Activated CD8-positive, alpha-beta T cell treated with anti-CD3 and anti-CD28 coated beads for 36 hours (primary cell): ENCODE measurements at regions not wholly inside any gene's neighbourhood (a gene's known extent, or its start where the extent isn't known, plus 50 kb on each side); places are given as distances from the start of the nearest gene placed in this dataset.

Experiments used
- ATAC-seq: fragments of 200-7000 bp; cut with Tn5 transposase; one replicate; pipeline ENCODE4 v1.10.0; 2021; ENCODE audit warnings: mild to moderate bottlenecking, moderate library complexity
- CTCF ChIA-PET: fragments of 350-600 bp; sonication (Branson Sonifier 250); formaldehyde crosslinking; loops from one replicate; lab custom pipeline; 2021; ENCODE audit warnings: antibody characterized with exemption; lab: Charles Lee
- POLR2A ChIA-PET: fragments of 350-600 bp; sonication (Branson Sonifier 250); formaldehyde crosslinking; loops from one replicate; lab custom pipeline; 2021; ENCODE audit warnings: antibody characterized with exemption; lab: Charles Lee
- DNase-seq: peaks from one replicate; pipeline ENCODE4 v3.0.0-alpha.2; 2020
- H3K27ac Mint-ChIP-seq: one replicate; pipeline ENCODE4 v1.8.0; 2021; ENCODE audit warnings: mild to moderate bottlenecking, mixed read lengths
- H3K27me3 Mint-ChIP-seq: one replicate; pipeline ENCODE4 v1.8.0; 2021; ENCODE audit warnings: mixed read lengths
- H3K36me3 Mint-ChIP-seq: one replicate; pipeline ENCODE4 v1.8.0; 2021; ENCODE audit warnings: low read depth, mixed read lengths
- H3K4me1 Mint-ChIP-seq: one replicate; pipeline ENCODE4 v1.8.0; 2021; ENCODE audit warnings: low read depth, mixed read lengths
- H3K4me3 Mint-ChIP-seq: one replicate; pipeline ENCODE4 v1.8.0; 2021; ENCODE audit warnings: mild to moderate bottlenecking, moderate library complexity, mixed read lengths
- H3K9me3 Mint-ChIP-seq: one replicate; pipeline ENCODE4 v1.8.0; 2021; ENCODE audit warnings: mixed read lengths
- CTCF ChIP-seq: fragments of 200-600 bp; IDR thresholded peaks from one replicate; pipeline ENCODE4 v1.8.0; 2022; ENCODE audit warnings: antibody characterized with exemption, mild to moderate bottlenecking
- intact Hi-C: fragments of 100-400 bp; cut with micrococcal nuclease; formaldehyde crosslinking; loops from one replicate; pipeline ENCODE4 v1.10.0; 2022

GRCh38 chr1:116841569-116842344 lies 68.0 kb upstream of the PTGFRN start:
- DNase-seq, result no peak
- H3K4me1 Mint-ChIP-seq, result peaks cover 3% of the 10 kb centered on the region
- CTCF ChIA-PET, result interaction anchor here (0.7 to 1.9 kb wide), 4 partner anchors 12 to 358 kb away, joined by 3 to 6 read pairs (median 3); no protein-coding TSS in a partner anchor
- no peak overlapping the region for H3K4me3 Mint-ChIP-seq
- POLR2A ChIA-PET, result interaction anchor here (0.5 to 1.0 kb wide), 3 partner anchors 72 to 104 kb away, joined by 3 read pairs; no protein-coding TSS in a partner anchor
- ATAC-seq, result no peak
- no peaks in the 10 kb centered on the region for H3K27me3 Mint-ChIP-seq
- no peak for TF ChIP-seq CTCF
- intact Hi-C loops, result no loop called here
- H3K27ac Mint-ChIP-seq, result no peak overlapping the region
- peaks cover 14% of the 10 kb centered on the region for H3K9me3 Mint-ChIP-seq
- no peaks in the 10 kb centered on the region for H3K36me3 Mint-ChIP-seq

- peaks cover 5% of the 10 kb centered on the region for H3K4me1 Mint-ChIP-seq
- intact Hi-C loops, result no loop called here
These were observed 67.1 kb upstream of the PTGFRN start for GRCh38 chr1:116842654-116843053.

GRCh38 chr1:116844775-116845174 lies 64.9 kb upstream of the PTGFRN start:
- Mint-ChIP-seq H3K4me3 (no peak overlapping the region), H3K27me3 (no peaks in the 10 kb centered on the region), H3K36me3 (no peaks in the 10 kb centered on the region), H3K27ac (no peak overlapping the region), H3K4me1 (peaks cover 16% of the 10 kb centered on the region), H3K9me3 (peaks cover 6% of the 10 kb centered on the region)
- no peak for TF ChIP-seq CTCF
- ATAC-seq (no peak), DNase-seq (no peak)
- intact Hi-C loops, result no loop called here
- ChIA-PET CTCF (no interaction called here), POLR2A (no interaction called here)

More at GRCh38 chr1:116842654-116843053, 67.1 kb upstream of the PTGFRN start:
- Mint-ChIP-seq H3K36me3 (no peaks in the 10 kb centered on the region), H3K27me3 (no peaks in the 10 kb centered on the region), H3K4me3 (no peak overlapping the region), H3K9me3 (peaks cover 8% of the 10 kb centered on the region), H3K27ac (no peak overlapping the region)
- ChIA-PET POLR2A (interaction anchor here (0.7 to 1.0 kb wide), 3 partner anchors 105 to 314 kb away, joined by 3 to 4 read pairs (median 3); partner anchors contain the start of gene TTF2), CTCF (interaction anchor here (1.3 to 1.9 kb wide), 3 partner anchors 11 to 118 kb away, joined by 3 to 6 read pairs (median 3); no protein-coding TSS in a partner anchor)
- DNase-seq (no peak), ATAC-seq (no peak)
- no peak for TF ChIP-seq CTCF

- CTCF ChIA-PET, result interaction anchor here (0.6 to 2.0 kb wide), 4 partner anchors 32 to 137 kb away, joined by 3 to 6 read pairs (median 4); no protein-coding TSS in a partner anchor
- intact Hi-C loops, result no loop called here
- TF ChIP-seq CTCF, result no peak
- no peak for ATAC-seq
- Mint-ChIP-seq H3K4me1 (peaks cover 16% of the 10 kb centered on the region), H3K9me3 (peaks cover 6% of the 10 kb centered on the region), H3K27ac (no peak overlapping the region), H3K27me3 (no peaks in the 10 kb centered on the region), H3K4me3 (no peak overlapping the region), H3K36me3 (no peaks in the 10 kb centered on the region)
- POLR2A ChIA-PET, result interaction anchor here (1.8 kb wide), 1 partner anchor 11 kb away, joined by 4 read pairs; no protein-coding TSS in a partner anchor
- DNase-seq, result no peak
These were observed 62.5 kb upstream of the PTGFRN start for GRCh38 chr1:116847190-116847589.
